ENCODE measurements at regions not wholly inside any gene's neighbourhood (a gene's known extent, or its start where the extent isn't known, plus 50 kb on each side); places are given as distances from the start of the nearest gene placed in this dataset.
"Not testable (repeated sequence)": the region's sequence is repeated elsewhere in the genome, so short reads cannot be mapped to it uniquely, and the experiment has no call there.

DNA sequence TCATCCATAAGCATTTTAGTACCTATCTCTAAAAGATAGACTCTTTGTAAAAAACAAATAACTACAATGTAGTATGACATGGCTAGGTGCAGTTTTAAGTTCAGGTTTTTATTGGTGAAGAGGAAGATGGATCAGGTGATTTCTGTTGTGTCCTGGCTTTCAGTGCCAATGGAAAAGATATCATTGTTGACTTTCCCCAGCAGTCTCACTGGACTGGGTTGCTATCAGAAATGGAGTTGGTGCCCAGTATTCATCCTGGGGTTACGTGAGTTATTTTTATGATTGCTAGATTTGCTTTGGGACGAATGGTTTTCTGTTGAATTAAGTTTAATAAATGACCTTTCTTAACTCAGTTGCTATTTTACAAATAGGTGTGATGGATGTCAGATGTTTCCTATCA lies 120.5 kb downstream of the GOLGA6L22 start:
- TF ChIP-seq, protein P1, sequence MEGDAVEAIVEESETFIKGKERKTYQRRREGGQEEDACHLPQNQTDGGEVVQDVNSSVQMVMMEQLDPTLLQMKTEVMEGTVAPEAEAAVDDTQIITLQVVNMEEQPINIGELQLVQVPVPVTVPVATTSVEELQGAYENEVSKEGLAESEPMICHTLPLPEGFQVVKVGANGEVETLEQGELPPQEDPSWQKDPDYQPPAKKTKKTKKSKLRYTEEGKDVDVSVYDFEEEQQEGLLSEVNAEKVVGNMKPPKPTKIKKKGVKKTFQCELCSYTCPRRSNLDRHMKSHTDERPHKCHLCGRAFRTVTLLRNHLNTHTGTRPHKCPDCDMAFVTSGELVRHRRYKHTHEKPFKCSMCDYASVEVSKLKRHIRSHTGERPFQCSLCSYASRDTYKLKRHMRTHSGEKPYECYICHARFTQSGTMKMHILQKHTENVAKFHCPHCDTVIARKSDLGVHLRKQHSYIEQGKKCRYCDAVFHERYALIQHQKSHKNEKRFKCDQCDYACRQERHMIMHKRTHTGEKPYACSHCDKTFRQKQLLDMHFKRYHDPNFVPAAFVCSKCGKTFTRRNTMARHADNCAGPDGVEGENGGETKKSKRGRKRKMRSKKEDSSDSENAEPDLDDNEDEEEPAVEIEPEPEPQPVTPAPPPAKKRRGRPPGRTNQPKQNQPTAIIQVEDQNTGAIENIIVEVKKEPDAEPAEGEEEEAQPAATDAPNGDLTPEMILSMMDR (IDR thresholded peaks at IDR 0.05), result not testable (repeated sequence)
- TF ChIP-seq POLR2A, POLR2AphosphoS5, EP300 (IDR thresholded peaks at IDR 0.05): not testable (repeated sequence)
